ENCODE measurements at regions not wholly inside any gene's neighbourhood (a gene's known extent, or its start where the extent isn't known, plus 50 kb on each side); places are given as distances from the start of the nearest gene placed in this dataset.

DNA sequence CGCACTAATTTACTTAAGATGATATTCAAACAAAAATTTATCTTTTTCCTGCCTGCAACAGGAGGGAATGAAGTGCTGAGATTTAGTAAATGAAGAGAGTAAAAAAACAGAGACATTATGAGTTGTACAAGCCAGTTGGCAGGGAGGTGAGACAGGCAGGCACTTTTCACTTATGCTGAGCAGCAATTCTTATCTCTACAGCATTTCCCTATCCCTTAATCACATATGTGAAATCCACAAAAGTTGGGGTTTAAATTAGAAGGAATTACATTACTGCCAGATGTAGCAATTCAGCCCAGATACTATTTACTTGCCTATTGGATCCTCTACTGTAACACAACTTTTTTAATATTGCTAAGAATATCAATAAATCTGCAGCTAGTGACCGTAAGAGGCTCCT lies 314.2 kb upstream of the LRP1B start:
- 80% methylated on average over 2 of the region's 2 CpGs for WGBS (ENCODE audit: missing lambda C conversion rate)
- Histone ChIP-seq H3K4me1 (no peaks in the 10 kb centered on the region), H3K9me3 (no peaks in the 10 kb centered on the region), H3K27ac (no peak overlapping the region), H3K4me2 (no peak overlapping the region), H3K4me3 (no peak overlapping the region)
- TF ChIP-seq POLR2AphosphoS2 (conservative IDR thresholded peaks at IDR 0.05; ENCODE audit: low read length) (no peak), HEYL (CRISPR knock-in tag; IDR thresholded peaks at IDR 0.05) (no peak), ZFP36 (IDR thresholded peaks at IDR 0.05; ENCODE audit: borderline replicate concordance, partially characterized antibody) (no peak), POLR2A (IDR thresholded peaks at IDR 0.05; ENCODE audit: low read length) (no peak), SMC3 (IDR thresholded peaks at IDR 0.05) (no peak), FOXS1 (CRISPR knock-in tag; IDR thresholded peaks at IDR 0.05) (no peak), EHMT2 (IDR thresholded peaks at IDR 0.05; ENCODE audit: low read depth) (no peak), GATA3 (IDR thresholded peaks at IDR 0.05; ENCODE audit: borderline replicate concordance) (no peak), TP53 (CRISPR knock-in tag; IDR thresholded peaks at IDR 0.05) (no peak), KDM5A (IDR thresholded peaks at IDR 0.05) (no peak), HOXB5 (CRISPR knock-in tag; IDR thresholded peaks at IDR 0.05) (no peak), FOSL2 (IDR thresholded peaks at IDR 0.05) (no peak), FOSL2 (CRISPR knock-in tag; IDR thresholded peaks at IDR 0.05) (no peak), HOXA7 (CRISPR knock-in tag; IDR thresholded peaks at IDR 0.05) (no peak), RFX5 (IDR thresholded peaks at IDR 0.05) (no peak), RNF2 (IDR thresholded peaks at IDR 0.05; ENCODE audit: borderline replicate concordance, low read depth) (no peak)
- TF ChIP-seq, protein P1, sequence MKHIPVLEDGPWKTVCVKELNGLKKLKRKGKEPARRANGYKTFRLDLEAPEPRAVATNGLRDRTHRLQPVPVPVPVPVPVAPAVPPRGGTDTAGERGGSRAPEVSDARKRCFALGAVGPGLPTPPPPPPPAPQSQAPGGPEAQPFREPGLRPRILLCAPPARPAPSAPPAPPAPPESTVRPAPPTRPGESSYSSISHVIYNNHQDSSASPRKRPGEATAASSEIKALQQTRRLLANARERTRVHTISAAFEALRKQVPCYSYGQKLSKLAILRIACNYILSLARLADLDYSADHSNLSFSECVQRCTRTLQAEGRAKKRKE (CRISPR knock-in tag; IDR thresholded peaks at IDR 0.05; ENCODE audit: low read depth) = no peak
- TF ChIP-seq, protein P2, sequence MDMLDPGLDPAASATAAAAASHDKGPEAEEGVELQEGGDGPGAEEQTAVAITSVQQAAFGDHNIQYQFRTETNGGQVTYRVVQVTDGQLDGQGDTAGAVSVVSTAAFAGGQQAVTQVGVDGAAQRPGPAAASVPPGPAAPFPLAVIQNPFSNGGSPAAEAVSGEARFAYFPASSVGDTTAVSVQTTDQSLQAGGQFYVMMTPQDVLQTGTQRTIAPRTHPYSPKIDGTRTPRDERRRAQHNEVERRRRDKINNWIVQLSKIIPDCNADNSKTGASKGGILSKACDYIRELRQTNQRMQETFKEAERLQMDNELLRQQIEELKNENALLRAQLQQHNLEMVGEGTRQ (IDR thresholded peaks at IDR 0.05) = no peak
- TF ChIP-seq, protein P3, sequence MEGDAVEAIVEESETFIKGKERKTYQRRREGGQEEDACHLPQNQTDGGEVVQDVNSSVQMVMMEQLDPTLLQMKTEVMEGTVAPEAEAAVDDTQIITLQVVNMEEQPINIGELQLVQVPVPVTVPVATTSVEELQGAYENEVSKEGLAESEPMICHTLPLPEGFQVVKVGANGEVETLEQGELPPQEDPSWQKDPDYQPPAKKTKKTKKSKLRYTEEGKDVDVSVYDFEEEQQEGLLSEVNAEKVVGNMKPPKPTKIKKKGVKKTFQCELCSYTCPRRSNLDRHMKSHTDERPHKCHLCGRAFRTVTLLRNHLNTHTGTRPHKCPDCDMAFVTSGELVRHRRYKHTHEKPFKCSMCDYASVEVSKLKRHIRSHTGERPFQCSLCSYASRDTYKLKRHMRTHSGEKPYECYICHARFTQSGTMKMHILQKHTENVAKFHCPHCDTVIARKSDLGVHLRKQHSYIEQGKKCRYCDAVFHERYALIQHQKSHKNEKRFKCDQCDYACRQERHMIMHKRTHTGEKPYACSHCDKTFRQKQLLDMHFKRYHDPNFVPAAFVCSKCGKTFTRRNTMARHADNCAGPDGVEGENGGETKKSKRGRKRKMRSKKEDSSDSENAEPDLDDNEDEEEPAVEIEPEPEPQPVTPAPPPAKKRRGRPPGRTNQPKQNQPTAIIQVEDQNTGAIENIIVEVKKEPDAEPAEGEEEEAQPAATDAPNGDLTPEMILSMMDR (IDR thresholded peaks at IDR 0.05) = no peak
- TF ChIP-seq, protein P4, sequence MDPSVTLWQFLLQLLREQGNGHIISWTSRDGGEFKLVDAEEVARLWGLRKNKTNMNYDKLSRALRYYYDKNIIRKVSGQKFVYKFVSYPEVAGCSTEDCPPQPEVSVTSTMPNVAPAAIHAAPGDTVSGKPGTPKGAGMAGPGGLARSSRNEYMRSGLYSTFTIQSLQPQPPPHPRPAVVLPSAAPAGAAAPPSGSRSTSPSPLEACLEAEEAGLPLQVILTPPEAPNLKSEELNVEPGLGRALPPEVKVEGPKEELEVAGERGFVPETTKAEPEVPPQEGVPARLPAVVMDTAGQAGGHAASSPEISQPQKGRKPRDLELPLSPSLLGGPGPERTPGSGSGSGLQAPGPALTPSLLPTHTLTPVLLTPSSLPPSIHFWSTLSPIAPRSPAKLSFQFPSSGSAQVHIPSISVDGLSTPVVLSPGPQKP (IDR thresholded peaks at IDR 0.05; ENCODE audit: low read depth, low read length) = no peak
- no peak for ATAC-seq
- CTCF ChIA-PET = no interaction called here
- no peak for DNase-seq (ENCODE audit: low read depth in 1 of 2, low spot score in 1 of 2)
- FAIRE-seq = no peak
- POLR2A ChIA-PET = no interaction called here

DNA sequence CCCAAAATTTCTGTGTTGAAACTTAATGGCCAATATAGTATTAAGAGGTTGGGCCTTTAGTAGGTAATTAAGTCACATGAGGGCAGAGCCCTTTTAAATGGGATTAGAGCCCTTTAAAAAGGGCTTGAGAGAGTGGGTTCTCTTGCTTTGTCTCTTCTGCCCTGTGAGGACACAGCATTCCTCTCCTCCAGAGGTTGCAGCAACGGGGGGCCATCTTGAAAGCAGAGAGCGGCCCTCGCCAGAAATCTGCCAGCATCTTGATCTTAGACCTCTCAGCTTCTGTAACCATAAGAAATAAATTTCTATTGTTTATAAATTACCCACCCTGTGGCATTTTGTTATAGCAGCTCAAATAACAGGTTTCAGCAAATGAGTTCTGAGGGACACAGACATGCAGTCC lies 305.0 kb upstream of the LRP1B start:
- ChIA-PET CTCF (no interaction called here), POLR2A (no interaction called here)
- no peak for TF ChIP-seq ZNF302 (CRISPR knock-in tag; IDR thresholded peaks at IDR 0.05)
- TF ChIP-seq, protein P5, sequence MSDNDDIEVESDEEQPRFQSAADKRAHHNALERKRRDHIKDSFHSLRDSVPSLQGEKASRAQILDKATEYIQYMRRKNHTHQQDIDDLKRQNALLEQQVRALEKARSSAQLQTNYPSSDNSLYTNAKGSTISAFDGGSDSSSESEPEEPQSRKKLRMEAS (IDR thresholded peaks at IDR 0.05) = no peak
- no peak for TF ChIP-seq RNF2 (IDR thresholded peaks at IDR 0.05; ENCODE audit: borderline replicate concordance, low read depth)
- TF ChIP-seq NFE2L2 (conservative IDR thresholded peaks at IDR 0.05; ENCODE audit: low read length) = no peak
- no peak for TF ChIP-seq HOXA7 (CRISPR knock-in tag; IDR thresholded peaks at IDR 0.05)
- no peak for TF ChIP-seq CBX2 (IDR thresholded peaks at IDR 0.05; ENCODE audit: borderline replicate concordance, low read depth)
- TF ChIP-seq, protein P4 (IDR thresholded peaks at IDR 0.05; ENCODE audit: low read depth, low read length) = no peak
- TF ChIP-seq, protein P6, sequence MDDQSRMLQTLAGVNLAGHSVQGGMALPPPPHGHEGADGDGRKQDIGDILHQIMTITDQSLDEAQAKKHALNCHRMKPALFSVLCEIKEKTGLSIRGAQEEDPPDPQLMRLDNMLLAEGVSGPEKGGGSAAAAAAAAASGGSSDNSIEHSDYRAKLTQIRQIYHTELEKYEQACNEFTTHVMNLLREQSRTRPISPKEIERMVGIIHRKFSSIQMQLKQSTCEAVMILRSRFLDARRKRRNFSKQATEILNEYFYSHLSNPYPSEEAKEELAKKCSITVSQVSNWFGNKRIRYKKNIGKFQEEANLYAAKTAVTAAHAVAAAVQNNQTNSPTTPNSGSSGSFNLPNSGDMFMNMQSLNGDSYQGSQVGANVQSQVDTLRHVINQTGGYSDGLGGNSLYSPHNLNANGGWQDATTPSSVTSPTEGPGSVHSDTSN (IDR thresholded peaks at IDR 0.05) = no peak
- no peak for TF ChIP-seq CHD4 (IDR thresholded peaks at IDR 0.05; ENCODE audit: borderline replicate concordance)
- no peak for TF ChIP-seq FOSL2 (IDR thresholded peaks at IDR 0.05)
- TF ChIP-seq FOSL2 (CRISPR knock-in tag; IDR thresholded peaks at IDR 0.05) = no peak
- TF ChIP-seq POLR2AphosphoS2 (conservative IDR thresholded peaks at IDR 0.05; ENCODE audit: low read length) = no peak
- TF ChIP-seq RFX5 (IDR thresholded peaks at IDR 0.05) = no peak
- no peak for TF ChIP-seq GATA3 (IDR thresholded peaks at IDR 0.05; ENCODE audit: borderline replicate concordance)
- no peak for TF ChIP-seq POLR2A (IDR thresholded peaks at IDR 0.05; ENCODE audit: low read length)
- TF ChIP-seq NR3C1 (IDR thresholded peaks at IDR 0.05) = no peak
- no peak for TF ChIP-seq NPAS2 (CRISPR knock-in tag; IDR thresholded peaks at IDR 0.05; ENCODE audit: borderline replicate concordance)
- no peak for TF ChIP-seq MAZ (IDR thresholded peaks at IDR 0.05; ENCODE audit: borderline replicate concordance, low read depth, low read length)
- no peak for DNase-seq (ENCODE audit: low read depth in 1 of 2, low spot score in 1 of 2)
- Histone ChIP-seq H3K4me1 (no peaks in the 10 kb centered on the region), H3K4me3 (no peak overlapping the region), H3K9me3 (no peaks in the 10 kb centered on the region), H3K4me2 (no peak overlapping the region), H3K27ac (no peak overlapping the region)
- WGBS (ENCODE audit: missing lambda C conversion rate) = 68% methylated on average over 3 of the region's 3 CpGs
- ATAC-seq = no peak
- no peak for FAIRE-seq

Measured in A549 (cell line).